ENCODE measurements at regions not wholly inside any gene's neighbourhood (a gene's known extent, or its start where the extent isn't known, plus 50 kb on each side); places are given as distances from the start of the nearest gene placed in this dataset.
"Not testable (repeated sequence)": the region's sequence is repeated elsewhere in the genome, so short reads cannot be mapped to it uniquely, and the experiment has no call there.

- no peak for DNase-seq
- Histone ChIP-seq H3K27ac (no peak overlapping the region), H3K9me3 (no peaks in the 10 kb centered on the region), H3K4me3 (no peak overlapping the region), H3K27me3 (no peaks in the 10 kb centered on the region), H3K4me1 (peaks cover 0 to 19% (median 0%) of the 10 kb centered on the region in 4 donors), H3K36me3 (no peaks in the 10 kb centered on the region)
- TF ChIP-seq CTCF (IDR thresholded peaks at IDR 0.05) = no peak
- intact Hi-C loops (cut with DNase I; ENCODE audit: low total_unique reads) = no loop called here
Measured at GRCh38 chr2:223314811-223315210, 262.8 kb downstream of the KCNE4 start.

GRCh38 chr2:223315813-223316212, 263.8 kb downstream of the KCNE4 start:
- no peak for TF ChIP-seq CTCF (IDR thresholded peaks at IDR 0.05)
- no peaks in the 10 kb centered on the region for H3K27me3 ChIP-seq
- no peak overlapping the region for H3K4me3 ChIP-seq
- no peak overlapping the region for H3K27ac ChIP-seq
- H3K4me1 ChIP-seq = peaks cover 0 to 21% (median 0%) of the 10 kb centered on the region in 4 donors
- DNase-seq = no peak
- intact Hi-C loops (cut with DNase I; ENCODE audit: low total_unique reads) = no loop called here
- no peaks in the 10 kb centered on the region for H3K9me3 ChIP-seq
- no peaks in the 10 kb centered on the region for H3K36me3 ChIP-seq

- Histone ChIP-seq H3K27me3 (no peaks in the 10 kb centered on the region), H3K36me3 (no peaks in the 10 kb centered on the region), H3K4me3 (no peak overlapping the region), H3K27ac (no peak overlapping the region), H3K9me3 (no peaks in the 10 kb centered on the region), H3K4me1 (peaks cover 0 to 21% (median 0%) of the 10 kb centered on the region in 4 donors)
- no peak for DNase-seq
- intact Hi-C loops (cut with DNase I; ENCODE audit: low total_unique reads) = no loop called here
- no peak for TF ChIP-seq CTCF (IDR thresholded peaks at IDR 0.05)
Measured at GRCh38 chr2:223316342-223316741, 264.4 kb downstream of the KCNE4 start.

GRCh38 chr2:223319601-223320000, 267.6 kb downstream of the KCNE4 start:
- TF ChIP-seq CTCF (IDR thresholded peaks at IDR 0.05) = no peak
- peak overlapping the region in 1 of 2 donors; percentile 2 for H3K27ac ChIP-seq
- no peak for DNase-seq

GRCh38 chr2:223324402-223324801, 272.4 kb downstream of the KCNE4 start:
- no peak for DNase-seq
- Histone ChIP-seq H3K27ac (peak overlapping the region in 1 of 2 donors; percentile 42), H3K4me1 (peaks cover 0 to 18% (median 0%) of the 10 kb centered on the region in 4 donors), H3K36me3 (no peaks in the 10 kb centered on the region), H3K27me3 (no peaks in the 10 kb centered on the region), H3K4me3 (no peak overlapping the region), H3K9me3 (no peaks in the 10 kb centered on the region)
- no peak for TF ChIP-seq CTCF (IDR thresholded peaks at IDR 0.05)
- intact Hi-C loops (cut with DNase I; ENCODE audit: low total_unique reads) = no loop called here

More at GRCh38 chr2:223319601-223320000, 267.6 kb downstream of the KCNE4 start:
- H3K27me3 ChIP-seq = no peaks in the 10 kb centered on the region
- H3K4me1 ChIP-seq = peaks cover 0 to 28% (median 0%) of the 10 kb centered on the region in 4 donors
- H3K36me3 ChIP-seq = no peaks in the 10 kb centered on the region
- intact Hi-C loops (cut with DNase I; ENCODE audit: low total_unique reads) = no loop called here
- no peak overlapping the region for H3K4me3 ChIP-seq
- no peaks in the 10 kb centered on the region for H3K9me3 ChIP-seq

GRCh38 chr2:223328578-223328977, 273.6 kb downstream of the SCG2 start:
- Histone ChIP-seq H3K27me3 (no peaks in the 10 kb centered on the region), H3K9me3 (no peaks in the 10 kb centered on the region), H3K27ac (no peak overlapping the region), H3K4me3 (no peak overlapping the region), H3K4me1 (peaks cover 0 to 12% (median 0%) of the 10 kb centered on the region in 4 donors), H3K36me3 (no peaks in the 10 kb centered on the region)
- intact Hi-C loops (cut with DNase I; ENCODE audit: low total_unique reads) = no loop called here
- TF ChIP-seq CTCF (IDR thresholded peaks at IDR 0.05) = no peak
- no peak for DNase-seq

- H3K4me1 ChIP-seq; H3K36me3 ChIP-seq; H3K9me3 ChIP-seq; intact Hi-C loops (cut with DNase I; ENCODE audit: low total_unique reads); DNase-seq; H3K27ac ChIP-seq; H3K27me3 ChIP-seq; H3K4me3 ChIP-seq: not testable (repeated sequence)
Measured at GRCh38 chr2:223330747-223331146, 271.4 kb downstream of the SCG2 start.
